ENCODE measurements at regions not wholly inside any gene's neighbourhood (a gene's known extent, or its start where the extent isn't known, plus 50 kb on each side); places are given as distances from the start of the nearest gene placed in this dataset.
"Not testable (repeated sequence)": the region's sequence is repeated elsewhere in the genome, so short reads cannot be mapped to it uniquely, and the experiment has no call there.

DNA sequence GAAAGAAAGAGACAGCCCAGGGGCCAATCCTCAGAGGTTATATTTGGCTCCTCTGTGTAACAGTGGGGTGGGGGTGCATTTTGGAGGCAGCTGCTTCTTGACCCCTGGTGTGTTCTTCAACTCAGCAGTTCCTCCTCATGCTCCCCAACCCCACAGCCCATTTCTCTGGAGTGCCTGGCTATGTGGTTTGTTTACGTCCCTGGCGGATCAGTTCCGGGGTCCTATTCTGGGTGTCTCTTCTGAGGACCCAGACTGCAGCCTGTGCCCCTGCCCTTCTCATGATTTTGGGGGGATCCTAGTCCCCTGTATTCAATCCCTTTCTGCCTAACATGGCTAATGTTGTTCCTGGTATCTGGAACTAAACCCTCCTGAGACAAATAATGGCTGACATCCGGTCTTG, 70.5 kb upstream of the SULF2 start:
- Histone ChIP-seq H3K4me3 (no peak overlapping the region), H3K27ac (no peak overlapping the region)
- TF ChIP-seq, protein P1, sequence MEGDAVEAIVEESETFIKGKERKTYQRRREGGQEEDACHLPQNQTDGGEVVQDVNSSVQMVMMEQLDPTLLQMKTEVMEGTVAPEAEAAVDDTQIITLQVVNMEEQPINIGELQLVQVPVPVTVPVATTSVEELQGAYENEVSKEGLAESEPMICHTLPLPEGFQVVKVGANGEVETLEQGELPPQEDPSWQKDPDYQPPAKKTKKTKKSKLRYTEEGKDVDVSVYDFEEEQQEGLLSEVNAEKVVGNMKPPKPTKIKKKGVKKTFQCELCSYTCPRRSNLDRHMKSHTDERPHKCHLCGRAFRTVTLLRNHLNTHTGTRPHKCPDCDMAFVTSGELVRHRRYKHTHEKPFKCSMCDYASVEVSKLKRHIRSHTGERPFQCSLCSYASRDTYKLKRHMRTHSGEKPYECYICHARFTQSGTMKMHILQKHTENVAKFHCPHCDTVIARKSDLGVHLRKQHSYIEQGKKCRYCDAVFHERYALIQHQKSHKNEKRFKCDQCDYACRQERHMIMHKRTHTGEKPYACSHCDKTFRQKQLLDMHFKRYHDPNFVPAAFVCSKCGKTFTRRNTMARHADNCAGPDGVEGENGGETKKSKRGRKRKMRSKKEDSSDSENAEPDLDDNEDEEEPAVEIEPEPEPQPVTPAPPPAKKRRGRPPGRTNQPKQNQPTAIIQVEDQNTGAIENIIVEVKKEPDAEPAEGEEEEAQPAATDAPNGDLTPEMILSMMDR (IDR thresholded peaks at IDR 0.05): no peak
- no peak for DNase-seq (ENCODE audit: low spot score)

DNA sequence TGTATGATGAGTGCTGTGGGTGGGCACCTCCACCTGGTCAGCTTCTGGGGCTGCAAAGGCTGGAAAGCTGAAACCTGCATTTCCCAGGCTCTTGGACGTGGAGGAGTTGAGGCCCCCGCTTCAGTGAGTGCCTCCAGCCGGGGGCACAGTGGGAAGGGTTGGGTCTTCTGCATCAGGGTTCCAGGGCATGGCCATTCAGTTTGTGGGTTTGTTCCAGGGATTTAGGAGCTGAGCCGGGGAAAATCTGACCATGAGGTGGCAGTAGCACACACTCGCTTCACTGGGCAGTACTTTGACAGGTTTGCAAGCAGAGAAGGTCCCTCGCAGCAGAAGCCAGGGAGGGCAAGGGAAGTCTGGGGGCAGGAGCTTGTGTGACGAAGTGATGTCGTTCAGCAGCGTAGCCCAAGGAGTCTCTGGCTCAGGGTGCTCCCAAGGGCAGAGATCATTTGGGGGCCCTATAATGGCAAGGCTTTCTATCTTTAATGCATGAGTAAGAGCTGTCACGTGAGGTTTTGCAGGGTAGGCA, 69.5 kb upstream of the SULF2 start:
- Histone ChIP-seq H3K27ac (no peak overlapping the region), H3K4me3 (no peak overlapping the region)
- TF ChIP-seq, protein P1 (IDR thresholded peaks at IDR 0.05): no peak
- no peak for DNase-seq (ENCODE audit: low spot score)

DNA sequence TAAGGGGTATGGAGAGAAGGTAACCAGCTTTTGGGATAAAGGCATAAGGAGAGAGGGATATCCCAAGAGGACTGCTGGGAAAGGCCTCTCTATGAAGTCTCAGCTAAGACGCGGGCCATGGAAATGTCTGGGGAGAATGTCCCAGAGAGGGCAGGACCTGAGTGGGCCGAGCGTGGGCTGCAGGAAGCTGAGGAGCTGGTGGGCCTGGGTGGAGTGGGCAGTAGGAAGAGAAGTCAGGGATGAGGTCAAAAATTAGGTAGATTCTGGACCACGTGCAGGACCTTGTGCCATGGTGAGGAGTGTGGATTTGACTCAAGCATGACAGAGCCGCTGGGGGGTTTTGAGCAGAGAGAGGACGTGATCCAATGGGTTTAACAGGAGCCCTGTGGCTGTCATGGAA, 66.5 kb upstream of the SULF2 start:
- H3K4me3 ChIP-seq: no peak overlapping the region
- H3K27ac ChIP-seq: no peak overlapping the region
- TF ChIP-seq, protein P1 (IDR thresholded peaks at IDR 0.05): no peak
- DNase-seq (ENCODE audit: low spot score): no peak

DNA sequence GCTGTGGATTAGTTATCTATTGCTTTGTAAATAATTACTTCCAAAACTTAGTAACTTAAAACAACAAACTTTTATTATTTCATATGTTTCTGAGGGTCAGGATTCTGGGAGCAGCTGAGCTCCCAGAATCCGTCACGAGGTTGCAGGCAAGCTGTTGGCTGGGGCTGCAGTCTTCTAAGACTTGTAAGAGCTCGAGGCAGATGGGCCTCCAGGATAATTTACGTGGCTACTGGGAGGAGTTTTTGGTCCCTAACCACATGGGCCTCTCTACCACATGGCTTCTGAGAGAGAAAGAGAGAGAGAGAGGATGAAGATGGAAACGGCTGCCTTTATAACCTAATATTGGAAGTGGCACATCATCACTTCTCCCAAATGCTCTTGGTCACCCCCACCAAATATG, 64.9 kb upstream of the SULF2 start:
- DNase-seq (ENCODE audit: low spot score): no peak
- Histone ChIP-seq H3K27ac (no peak overlapping the region), H3K4me3 (no peak overlapping the region)
- TF ChIP-seq, protein P1 (IDR thresholded peaks at IDR 0.05): no peak

DNA sequence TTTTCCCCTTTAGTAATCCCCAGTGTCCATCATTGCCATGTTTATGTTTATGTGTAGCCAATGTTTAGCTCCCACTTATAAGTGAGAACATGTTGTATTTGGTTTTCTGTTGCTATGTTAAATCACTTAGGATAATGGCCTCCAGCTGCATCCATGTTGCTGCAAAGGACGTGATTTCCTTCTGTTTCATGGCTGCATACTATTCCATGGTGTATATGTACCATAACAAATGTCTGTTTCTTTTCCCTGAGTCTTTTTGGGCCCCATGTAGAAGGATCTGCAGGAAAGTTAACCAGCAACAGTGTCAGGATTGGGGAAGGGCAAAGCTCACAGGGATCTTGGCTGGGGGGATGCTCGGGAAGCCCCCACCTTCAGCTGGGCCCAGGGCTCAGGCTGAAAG, 64.3 kb upstream of the SULF2 start:
- no peak overlapping the region for H3K27ac ChIP-seq

DNA sequence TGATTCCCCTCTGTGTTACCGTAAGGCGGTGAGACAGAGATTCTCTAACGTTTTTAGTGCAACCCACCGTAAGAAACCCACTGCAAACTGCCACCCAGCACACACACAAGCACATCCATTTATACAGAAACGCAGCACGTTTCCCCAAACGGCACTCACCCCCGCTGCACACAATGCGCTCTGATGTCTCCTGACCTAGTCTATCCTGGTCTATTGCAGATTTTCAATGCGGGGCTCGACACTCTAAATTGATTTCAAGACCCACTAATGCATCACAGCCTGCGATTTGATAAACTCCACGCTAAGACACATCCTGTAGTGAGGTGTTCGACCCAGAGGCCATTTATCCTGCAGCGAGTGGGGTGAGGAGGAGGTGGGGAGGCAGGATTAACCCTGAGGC, 63.7 kb upstream of the SULF2 start:
- no peak overlapping the region for H3K4me3 ChIP-seq
- H3K27ac ChIP-seq: no peak overlapping the region
- TF ChIP-seq, protein P1 (IDR thresholded peaks at IDR 0.05): no peak
- DNase-seq (ENCODE audit: low spot score): no peak

More for the DNA sequence above, 64.3 kb upstream of the SULF2 start:
- H3K4me3 ChIP-seq: no peak overlapping the region
- TF ChIP-seq, protein P1 (IDR thresholded peaks at IDR 0.05): no peak
- DNase-seq (ENCODE audit: low spot score): no peak

DNA sequence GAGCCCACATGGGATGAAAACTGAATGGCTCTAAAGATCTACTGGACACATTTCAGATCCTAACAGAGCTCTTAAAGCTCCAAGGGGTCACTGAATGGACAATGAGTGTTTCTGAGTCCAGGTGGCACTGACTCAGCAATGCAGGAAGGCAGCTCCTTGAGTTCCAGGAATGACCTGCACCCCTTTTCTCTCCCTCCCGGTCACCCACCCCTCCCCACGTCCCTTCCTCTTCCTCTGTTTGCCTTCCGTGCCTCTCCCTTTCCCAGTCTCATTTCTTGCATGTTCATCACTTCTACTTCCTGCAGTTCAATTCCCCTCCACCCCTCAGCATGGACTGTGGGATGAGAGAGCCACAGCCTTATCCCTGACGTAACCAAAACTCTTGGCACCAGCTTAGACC, 63.3 kb upstream of the SULF2 start:
- not testable (repeated sequence) for H3K4me3 ChIP-seq; H3K27ac ChIP-seq; DNase-seq (ENCODE audit: low spot score)
